NCI-H146 (cell line): ENCODE measurements at regions not wholly inside any gene's neighbourhood (a gene's known extent, or its start where the extent isn't known, plus 50 kb on each side); places are given as distances from the start of the nearest gene placed in this dataset.
"Not testable (repeated sequence)": the region's sequence is repeated elsewhere in the genome, so short reads cannot be mapped to it uniquely, and the experiment has no call there.

Experiments
- DNase-seq: peaks from one replicate; lab custom pipeline; 2025; lab: John Stamatoyannopoulos, UW

DNA sequence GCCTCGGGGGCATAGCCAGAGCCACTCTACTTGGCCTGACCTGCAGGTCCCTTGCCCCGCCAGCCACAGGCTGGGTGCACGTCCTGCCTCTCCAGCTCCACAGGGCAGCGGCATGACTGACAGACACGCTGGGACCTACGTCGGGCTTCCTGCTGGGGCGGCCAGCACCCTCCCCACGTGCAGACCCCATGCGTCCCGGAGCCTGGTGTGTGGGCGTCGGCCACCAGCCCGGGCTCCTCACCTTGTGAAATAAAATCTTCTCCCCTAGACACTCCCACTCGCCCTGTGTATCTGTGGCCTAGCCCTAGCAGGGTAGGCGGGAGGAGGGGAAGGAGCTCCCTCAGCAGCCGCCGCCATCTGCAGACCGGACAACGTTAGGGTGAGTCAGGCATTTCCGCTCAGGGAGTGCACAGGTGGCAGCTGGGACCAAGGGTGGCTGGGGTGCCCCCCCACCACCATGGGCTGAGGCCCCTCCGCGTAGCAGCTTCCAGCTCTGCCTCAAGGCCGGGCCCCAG, 119.5 kb downstream of the IGLL1 start:
- not testable (repeated sequence) for DNase-seq

DNA sequence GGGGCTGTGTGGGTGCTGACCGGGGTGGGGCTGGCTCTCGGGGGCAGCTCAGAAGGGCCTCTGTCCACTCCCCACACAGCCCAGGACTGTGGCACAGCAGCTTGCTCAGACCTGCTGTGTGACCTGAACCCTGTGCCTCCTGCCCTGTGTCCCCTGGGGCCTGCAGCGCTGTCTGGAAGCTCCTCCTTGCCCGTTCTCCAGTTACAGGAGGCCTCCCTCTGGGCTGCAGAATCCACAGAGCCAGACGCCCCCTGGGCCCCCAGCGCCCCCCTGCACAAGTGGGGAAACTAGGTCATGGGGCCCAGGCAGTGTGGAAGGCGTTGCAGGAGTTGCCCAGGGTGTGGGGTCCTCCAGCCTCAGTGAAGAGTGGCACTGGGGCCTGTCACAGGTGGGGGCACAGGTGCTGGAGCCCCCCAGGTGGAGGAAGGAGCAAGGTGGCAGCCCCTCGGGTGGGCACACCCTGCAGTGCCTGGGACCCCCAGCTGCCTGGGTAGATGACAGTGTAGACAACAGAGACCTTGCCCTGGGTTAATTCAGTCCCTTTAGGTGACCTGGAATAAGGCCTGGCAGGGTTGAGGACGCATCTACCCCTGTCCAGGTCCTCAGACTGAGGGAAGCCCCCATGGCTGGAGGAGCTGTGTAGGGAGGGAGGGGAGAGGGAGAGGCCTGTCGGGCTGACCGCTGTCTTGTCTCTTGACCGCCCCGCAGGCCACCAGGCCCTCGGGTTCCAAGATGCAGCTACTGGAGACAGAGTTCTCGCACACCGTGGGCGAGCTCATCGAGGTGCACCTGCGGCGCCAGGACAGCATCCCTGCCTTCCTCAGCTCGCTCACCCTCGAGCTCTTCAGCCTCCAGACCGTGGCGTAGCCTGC, 120.2 kb downstream of the IGLL1 start:
- DNase-seq, result not testable (repeated sequence)

DNA sequence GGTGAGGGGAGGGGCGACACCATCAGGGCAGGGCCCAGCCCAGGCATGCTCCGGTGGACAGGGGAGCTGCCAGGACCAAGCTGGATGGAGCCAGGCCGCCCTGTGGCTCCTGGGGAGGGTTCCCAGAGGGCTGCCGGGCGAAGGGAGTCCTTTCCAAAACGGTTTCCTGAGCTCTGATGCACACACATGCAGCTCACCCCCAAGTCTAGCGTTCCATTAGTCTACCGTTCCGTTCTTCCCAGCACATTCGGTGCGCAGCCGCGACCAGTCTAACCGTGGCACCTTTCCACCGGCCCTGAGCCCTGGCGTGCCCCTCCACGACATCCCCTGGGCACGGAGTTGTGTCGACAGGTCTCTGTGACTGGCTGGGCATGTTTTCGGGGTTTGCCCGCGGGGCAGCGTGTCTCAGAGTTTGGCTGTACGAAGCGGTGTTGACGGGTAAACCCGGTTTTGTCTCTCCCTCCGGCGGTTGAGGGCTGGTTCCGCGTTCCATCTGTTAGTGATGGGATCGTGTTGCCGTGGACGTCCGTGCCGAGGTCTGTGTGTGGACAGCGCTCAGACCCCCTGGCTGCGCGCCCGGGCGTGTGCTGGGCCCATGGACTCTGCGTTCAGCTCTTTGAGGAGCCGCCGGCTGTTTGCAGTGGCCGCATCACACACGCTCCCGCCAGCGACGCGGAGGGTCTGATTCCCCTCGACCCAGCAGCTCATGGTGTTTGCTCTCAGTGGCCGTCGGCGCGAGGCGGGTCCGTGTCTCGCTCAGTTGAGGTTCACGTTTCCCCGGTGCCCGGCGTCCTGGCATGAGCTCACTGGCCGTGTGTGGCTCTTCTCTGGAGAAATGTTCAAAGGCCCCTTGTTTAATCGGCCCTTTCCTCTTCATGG, 121.2 kb downstream of the IGLL1 start:
- DNase-seq, result no peak

DNA sequence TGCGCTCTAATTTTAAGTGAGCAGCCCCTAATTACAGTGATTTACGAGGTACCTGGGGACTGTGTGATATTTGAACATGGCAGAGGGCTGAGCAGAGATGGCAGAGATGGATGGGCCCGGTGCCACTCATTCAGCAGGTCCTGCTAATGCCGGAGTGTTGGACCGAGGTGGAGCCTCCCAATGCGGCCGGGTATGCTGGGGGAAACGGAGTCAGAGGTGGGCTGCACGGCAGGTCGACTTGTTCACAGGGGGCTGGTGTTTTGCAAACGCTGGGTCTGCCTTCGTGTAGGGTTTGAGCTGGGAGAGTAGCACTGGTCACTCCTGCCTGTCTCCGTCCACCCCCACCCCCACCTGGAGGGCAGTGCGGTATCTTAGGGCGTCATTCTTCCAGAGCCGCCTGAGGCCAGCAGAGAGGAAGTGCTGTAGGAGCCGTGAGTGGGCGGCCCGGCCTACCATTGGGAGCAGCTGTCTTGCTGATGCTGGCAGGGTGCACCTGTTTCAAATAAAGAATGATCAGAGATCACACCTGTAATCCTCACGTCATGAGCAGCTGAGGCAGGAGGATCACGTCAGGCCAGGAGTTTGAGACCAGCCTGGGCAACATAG, 122.6 kb downstream of the IGLL1 start:
- DNase-seq, result peak; percentile 79

DNA sequence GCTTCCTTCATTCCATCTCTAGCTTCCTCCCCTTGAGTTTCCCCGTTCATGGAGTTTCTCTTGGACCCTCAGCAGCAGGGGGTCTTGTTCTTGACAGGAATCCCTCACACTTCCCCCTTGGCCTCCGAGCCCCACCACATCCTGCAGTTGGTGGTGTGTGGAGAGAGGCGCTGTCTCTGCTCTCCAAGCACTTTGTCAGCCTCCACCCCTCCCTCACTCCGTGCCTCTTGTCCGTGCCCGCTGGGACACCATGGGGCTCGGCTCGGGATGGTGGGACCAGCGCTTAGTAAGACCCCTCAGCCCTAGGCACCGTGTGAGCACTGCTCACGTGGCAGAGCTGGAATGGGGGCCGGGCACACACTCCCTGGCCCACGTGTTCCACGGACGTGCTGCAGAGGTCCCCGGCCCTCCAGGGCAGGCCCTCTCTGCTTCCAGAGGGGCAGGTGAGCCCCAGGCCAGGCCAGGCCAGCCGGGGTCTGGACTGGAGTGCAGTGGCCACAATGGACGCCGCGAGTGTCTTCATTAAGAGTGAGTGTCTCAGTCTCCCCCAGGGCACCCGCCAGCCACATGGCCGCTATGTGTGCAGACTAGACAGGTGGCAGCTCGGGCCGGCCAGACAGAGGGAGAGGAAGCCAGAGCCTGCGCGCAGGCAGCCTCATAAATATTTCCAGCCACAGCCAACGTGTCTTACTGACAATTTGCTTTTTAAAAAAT, 123.3 kb downstream of the IGLL1 start:
- DNase-seq, result peak; percentile 34

DNA sequence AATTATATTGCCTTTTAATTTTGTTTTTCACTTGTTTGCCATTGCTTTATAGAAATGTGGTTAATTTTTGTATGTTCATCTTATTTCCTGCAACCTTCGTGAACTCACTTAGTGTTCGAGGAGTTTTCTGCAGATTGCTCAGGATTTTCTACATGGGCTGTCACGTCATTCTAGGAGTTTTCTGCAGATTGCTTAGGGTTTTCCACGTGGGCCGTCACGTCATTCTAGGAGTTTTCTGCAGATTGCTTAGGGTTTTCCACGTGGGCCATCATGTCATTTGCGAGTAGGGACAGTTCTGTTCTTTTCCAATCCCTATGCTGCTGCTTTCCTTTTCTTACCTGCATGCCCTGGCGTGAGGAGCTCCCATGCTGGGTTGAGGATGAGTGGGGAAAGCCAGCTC, 125.7 kb downstream of the IGLL1 start:
- DNase-seq, result not testable (repeated sequence)

GRCh38 chr22:23453277-23453676, 126.8 kb downstream of the IGLL1 start:
- DNase-seq, result no peak

DNA sequence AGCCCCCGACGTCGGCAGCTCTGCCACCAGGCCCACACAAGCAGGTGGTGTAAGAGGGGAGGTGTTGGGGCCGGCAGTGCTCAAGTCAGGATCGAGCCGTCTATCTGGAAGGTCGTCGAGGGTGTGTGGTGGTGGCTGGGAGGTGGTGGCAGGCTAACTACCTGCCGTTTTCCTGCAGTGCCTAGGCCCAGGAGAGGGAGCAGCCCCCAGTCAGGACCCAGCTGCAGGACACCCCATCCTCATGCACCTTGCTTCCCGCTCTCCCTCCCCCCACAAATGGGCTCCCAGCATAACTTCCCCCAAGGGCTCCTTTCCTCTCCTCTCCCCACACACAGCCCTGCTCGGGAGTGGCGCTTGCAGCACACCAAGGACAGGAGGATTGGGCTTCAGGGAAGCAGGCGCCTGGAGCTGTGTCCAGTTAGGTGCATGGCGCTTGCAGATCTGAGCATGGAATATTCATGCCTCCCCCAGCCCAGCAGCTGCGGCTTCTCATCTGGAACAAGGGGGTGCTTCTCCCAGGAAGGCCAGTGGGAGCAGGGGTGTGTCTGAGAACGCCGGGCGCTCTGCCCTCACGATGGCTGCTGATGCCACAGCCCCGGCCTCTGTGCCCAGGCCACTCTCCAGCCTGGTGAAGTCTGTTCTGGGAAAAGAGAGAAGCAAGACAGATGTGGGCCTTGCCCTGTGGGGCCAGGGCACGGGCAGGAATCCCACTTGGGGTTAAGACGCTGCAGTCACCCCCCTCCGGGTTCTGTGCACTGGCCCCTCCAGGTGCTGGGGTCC, 127.7 kb downstream of the IGLL1 start:
- no peak for DNase-seq

- not testable (repeated sequence) for DNase-seq
Measured at GRCh38 chr22:23451452-23452230, 128.4 kb downstream of the IGLL1 start.

DNA sequence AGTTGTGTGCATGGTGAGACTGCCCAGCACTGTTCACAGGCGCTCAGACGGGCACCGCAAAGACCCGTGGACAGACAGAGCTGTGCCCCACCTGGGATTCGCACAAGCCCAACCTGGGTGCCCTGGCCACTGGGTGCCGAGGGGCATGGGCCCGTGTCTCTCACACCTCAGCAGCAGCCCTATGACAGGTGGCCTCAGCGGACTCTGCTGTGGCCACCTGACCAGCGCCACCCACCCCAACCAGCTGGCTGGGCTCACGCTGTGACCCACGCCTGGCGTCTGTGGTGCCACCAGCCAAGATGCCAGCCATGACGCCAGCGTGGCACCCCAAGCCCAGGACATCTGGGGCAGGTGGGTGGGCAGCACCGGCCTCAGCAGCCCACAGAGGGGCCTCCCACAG, 129.3 kb downstream of the IGLL1 start:
- not testable (repeated sequence) for DNase-seq

GRCh38 chr22:23450434-23450795, 129.7 kb downstream of the IGLL1 start:
- DNase-seq, result no peak

DNA sequence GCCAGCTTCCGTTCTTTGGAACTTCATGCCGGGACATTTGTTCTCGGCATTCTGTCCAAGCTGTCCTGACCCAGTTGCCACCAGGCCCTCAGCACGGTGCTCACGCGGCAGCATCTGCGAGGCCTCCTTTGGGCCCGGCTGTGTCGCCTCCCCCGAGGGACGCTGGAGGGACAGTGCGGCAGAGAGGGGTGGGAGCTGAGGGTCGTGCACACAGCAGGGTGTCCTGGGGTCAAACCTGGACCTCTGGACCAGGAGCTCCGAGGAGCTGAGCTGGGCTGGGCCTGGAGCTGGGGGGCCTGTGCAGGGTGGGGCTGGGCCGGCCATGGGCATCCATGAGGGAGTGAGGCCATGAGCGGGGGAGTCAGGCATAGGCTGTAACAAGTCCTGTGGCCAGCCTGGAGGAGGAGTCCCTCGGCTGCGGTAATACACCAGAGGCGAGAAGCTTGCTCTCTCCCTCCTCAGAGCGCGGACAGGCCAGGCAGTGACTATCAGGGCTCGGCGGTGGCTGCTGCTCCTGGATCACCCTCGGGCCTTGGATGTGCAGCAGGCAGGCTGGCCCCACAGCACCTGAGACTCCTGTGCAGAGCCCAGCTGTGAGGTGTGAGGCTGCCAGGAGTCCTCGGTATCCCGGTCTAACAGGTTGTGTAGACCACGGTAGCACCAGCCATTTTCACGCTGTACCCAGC, 130.2 kb downstream of the IGLL1 start:
- not testable (repeated sequence) for DNase-seq

- peak; percentile 8 for DNase-seq
Measured at GRCh38 chr22:23448499-23449288, 131.4 kb downstream of the IGLL1 start.

DNA sequence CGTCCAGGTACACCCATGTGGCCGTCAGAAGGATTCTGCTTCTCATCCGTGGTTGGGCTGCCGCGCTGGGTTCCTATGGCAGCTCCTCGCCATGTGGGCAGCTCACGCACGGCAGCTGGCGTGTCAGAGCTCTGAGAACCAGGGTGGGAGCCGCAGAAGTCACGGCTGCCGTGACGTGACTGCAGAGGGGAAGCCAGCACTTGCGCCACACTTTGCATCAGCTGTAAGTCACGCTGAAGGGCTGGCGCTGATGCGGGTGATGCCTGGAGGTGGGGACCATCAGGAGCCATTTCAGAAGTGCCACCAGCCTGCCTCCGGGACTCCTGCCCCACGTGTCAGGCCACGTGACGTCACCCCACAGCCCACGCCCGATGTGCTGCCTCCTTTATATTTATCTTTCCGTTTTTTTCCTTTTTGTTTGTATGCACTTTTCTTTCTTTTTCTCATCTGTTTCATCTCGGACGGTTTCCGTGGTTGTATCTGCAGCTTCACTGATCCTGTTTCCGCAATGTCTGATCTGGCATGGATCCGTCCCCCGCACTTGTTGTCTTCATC, 133.2 kb downstream of the IGLL1 start:
- DNase-seq, result no peak

GRCh38 chr22:23446194-23446593, 133.9 kb downstream of the IGLL1 start:
- not testable (repeated sequence) for DNase-seq

DNA sequence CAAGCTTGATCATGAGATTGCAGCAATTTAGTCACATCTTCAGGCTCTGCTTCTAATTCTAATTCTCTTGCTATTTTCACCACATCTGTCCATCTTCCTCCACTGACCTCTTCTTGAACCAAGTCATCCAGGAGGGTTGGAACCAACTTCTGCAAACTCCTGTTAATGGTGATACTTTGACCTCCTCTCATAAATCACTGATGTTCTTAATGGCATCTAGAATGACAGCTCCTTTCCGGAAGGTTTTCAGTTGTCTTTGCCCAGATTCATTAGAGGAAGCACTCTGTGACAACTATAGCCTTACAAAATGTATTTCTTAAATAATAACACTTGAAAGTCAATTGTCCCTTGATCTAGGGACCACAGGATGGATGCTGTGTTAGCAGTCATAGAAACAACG, 136.2 kb downstream of the IGLL1 start:
- DNase-seq, result not testable (repeated sequence)

- DNase-seq, result not testable (repeated sequence)
Measured at GRCh38 chr22:23439581-23439980, 140.5 kb downstream of the IGLL1 start.

DNA sequence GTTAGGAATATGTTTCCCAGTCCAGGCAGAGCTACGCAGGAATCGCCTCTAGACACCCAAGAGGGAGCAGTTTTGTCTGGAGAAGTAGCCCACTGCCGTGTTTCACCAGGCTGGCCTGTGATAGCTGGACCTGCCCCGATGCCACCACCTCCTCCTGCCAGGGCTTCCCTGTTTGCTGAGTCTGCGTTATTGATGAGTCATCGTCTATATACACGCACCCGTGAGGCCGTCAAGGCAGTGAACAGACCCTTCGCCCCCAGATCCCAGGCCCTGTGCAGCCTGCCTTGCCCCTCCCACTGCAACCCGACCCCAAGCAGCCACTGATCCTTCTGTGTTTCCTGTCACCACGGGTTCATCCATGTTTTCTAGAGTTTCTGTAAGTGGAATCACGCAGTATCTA, 141.9 kb downstream of the IGLL1 start:
- no peak for DNase-seq
